H1 (cell line): ENCODE measurements at regions not wholly inside any gene's neighbourhood (a gene's known extent, or its start where the extent isn't known, plus 50 kb on each side); places are given as distances from the start of the nearest gene placed in this dataset.

ENCODE experiments used
- CTCF ChIA-PET: fragments of 300-600 bp; sonication (Branson Sonifier 250); formaldehyde crosslinking; loops from one replicate; lab custom pipeline; 2021; ENCODE audit not compliant: partially characterized antibody; lab: Charles Lee
- POLR2A ChIA-PET: fragments of 300-600 bp; sonication (Branson Sonifier 250); formaldehyde crosslinking; loops from one replicate; lab custom pipeline; 2021; ENCODE audit warnings: inconsistent platforms; ENCODE audit not compliant: partially characterized antibody; lab: Charles Lee
- DNase-seq, 2 experiments: peaks; one replicate each; pipeline versions ENCODE4 v3.0.0 to v3.0.0-alpha.2; 2010 to 2022; ENCODE audit warnings: low spot score in 2 of 2, low read depth in 1 of 2, mixed read lengths in 1 of 2
- FAIRE-seq: peaks from 2 replicates; lab custom pipeline; 2011; peaks lifted over from hg19 to GRCh38; lab: Jason Lieb, UNC
- H2AFZ ChIP-seq: 2 replicates; pipeline ENCODE4 v1.8.1; 2012; ENCODE audit warnings: low read length, inconsistent platforms
- H2AK5ac ChIP-seq: 2 replicates; pipeline ENCODE4 v1.6.1; 2013; ENCODE audit warnings: low read depth, low read length
- H2BK120ac ChIP-seq: replicated peaks from 2 replicates; pipeline ENCODE3; 2013; ENCODE audit warnings: low read depth, low read length, inconsistent platforms
- H2BK12ac ChIP-seq: 2 replicates; pipeline ENCODE4 v1.6.1; 2013; ENCODE audit warnings: low read depth, low read length
- H2BK15ac ChIP-seq: 2 replicates; pipeline ENCODE4 v1.6.1; 2013; ENCODE audit warnings: low read length
- H2BK20ac ChIP-seq: 2 replicates; pipeline ENCODE4 v1.6.1; 2013; ENCODE audit warnings: low read length
- H2BK5ac ChIP-seq: 2 replicates; pipeline ENCODE4 v1.6.1; 2013; ENCODE audit warnings: low read depth, low read length
- H3K14ac ChIP-seq: 2 replicates; pipeline ENCODE4 v1.6.1; 2013; ENCODE audit warnings: inconsistent platforms; ENCODE audit not compliant: insufficient read length
- H3K18ac ChIP-seq: 2 replicates; pipeline ENCODE4 v1.6.1; 2013; ENCODE audit warnings: low read length; ENCODE audit errors: extremely low read depth
- H3K23ac ChIP-seq: 2 replicates; pipeline ENCODE4 v1.6.1; 2013; ENCODE audit warnings: inconsistent platforms; ENCODE audit not compliant: insufficient read length
- H3K23me2 ChIP-seq: 2 replicates; pipeline ENCODE4 v1.6.1; 2013; ENCODE audit warnings: low read depth, low read length
- H3K27ac ChIP-seq: 2 replicates; pipeline ENCODE4 v1.6.1; 2011; ENCODE audit warnings: low read depth, low read length, inconsistent platforms
- H3K27me3 ChIP-seq, 4 experiments: replicated peaks in 1 of 4; 1 replicate in 1 of 4; 2 replicates in 3 of 4; pipeline versions ENCODE4 v1.6.1 to v1.8.1; 2011 to 2013; ENCODE audit warnings: low read length in 3 of 4, mild to moderate bottlenecking in 3 of 4, inconsistent platforms in 2 of 4, mixed read lengths in 2 of 4, moderate library complexity in 1 of 4; ENCODE audit not compliant: control insufficient read depth in 3 of 4, insufficient read depth in 3 of 4; ENCODE audit errors: extremely low read depth in 1 of 4
- H3K36me3 ChIP-seq, 4 experiments: 2 replicates each; pipeline versions ENCODE4 v1.6.1 to v1.8.1; 2011 to 2013; ENCODE audit warnings: mild to moderate bottlenecking in 4 of 4, low read length in 3 of 4, moderate library complexity in 2 of 4, control low read depth in 1 of 4, inconsistent platforms in 1 of 4; ENCODE audit not compliant: insufficient read depth in 4 of 4, control insufficient read depth in 2 of 4
- H3K4ac ChIP-seq: replicated peaks from 2 replicates; pipeline ENCODE3; 2013; ENCODE audit warnings: low read length, low read depth, mixed read lengths, inconsistent platforms; ENCODE audit not compliant: insufficient read length
- H3K4me1 ChIP-seq, 4 experiments: replicated peaks in 1 of 4; 1 replicate in 1 of 4; 2 replicates in 3 of 4; pipeline versions ENCODE4 v1.6.1 to v1.8.1; 2011 to 2013; ENCODE audit warnings: low read length in 3 of 4, inconsistent platforms in 2 of 4, mixed read lengths in 1 of 4; ENCODE audit not compliant: insufficient read depth in 4 of 4, control insufficient read depth in 3 of 4
- H3K4me2 ChIP-seq, 2 experiments: 2 replicates each; pipeline versions ENCODE4 v1.6.1 to v1.8.1; 2011 to 2013; ENCODE audit warnings: low read depth in 2 of 2, low read length in 2 of 2, control low read depth in 1 of 2, inconsistent platforms in 1 of 2, mild to moderate bottlenecking in 1 of 2; ENCODE audit not compliant: insufficient read depth in 1 of 2
- H3K4me3 ChIP-seq, 4 experiments: fragments of 200-600, 300-600 bp in 1 of 4; sonication (generic), shearing (Covaris generic), sonication (Bioruptor Twin) in 1 of 4; 2 replicates each; pipeline versions ENCODE4 v1.5.1 to v1.8.1; 2011 to 2016; ENCODE audit warnings: low read length in 4 of 4, low read depth in 3 of 4, control low read depth in 2 of 4, inconsistent platforms in 2 of 4, mild to moderate bottlenecking in 2 of 4, mixed read lengths in 1 of 4, moderate library complexity in 1 of 4; ENCODE audit not compliant: insufficient read depth in 2 of 4; ENCODE audit errors: extremely low read depth in 1 of 4
- H3K56ac ChIP-seq: replicated peaks from 2 replicates; pipeline ENCODE3; 2013; ENCODE audit warnings: low read depth, mild to moderate bottlenecking, mixed read lengths, low read length, inconsistent platforms; ENCODE audit not compliant: insufficient read length
- H3K79me1 ChIP-seq: 2 replicates; pipeline ENCODE4 v1.6.1; 2013; ENCODE audit warnings: low read depth, low read length, control low read depth
- H3K79me2 ChIP-seq, 2 experiments: 2 replicates each; pipeline versions ENCODE4 v1.6.1 to v1.8.1; 2012 to 2013; ENCODE audit warnings: low read length in 2 of 2, mild to moderate bottlenecking in 2 of 2, inconsistent platforms in 1 of 2; ENCODE audit not compliant: insufficient read depth in 2 of 2, control insufficient read depth in 1 of 2
- H3K9ac ChIP-seq, 4 experiments: replicated peaks in 1 of 4; 1 replicate in 1 of 4; 2 replicates in 3 of 4; pipeline versions ENCODE4 v1.6.1 to v1.8.1; 2011 to 2013; ENCODE audit warnings: low read depth in 3 of 4, low read length in 3 of 4, control low read depth in 2 of 4, mild to moderate bottlenecking in 2 of 4, moderate library complexity in 2 of 4, inconsistent platforms in 1 of 4; ENCODE audit errors: extremely low read depth in 1 of 4
- H3K9me3 ChIP-seq, 2 experiments: 2 replicates each; pipeline versions ENCODE4 v1.6.1 to v1.8.1; 2012 to 2013; ENCODE audit warnings: mild to moderate bottlenecking in 2 of 2, moderate library complexity in 2 of 2, control low read depth in 1 of 2, inconsistent platforms in 1 of 2, low read depth in 1 of 2, low read length in 1 of 2, mixed read lengths in 1 of 2; ENCODE audit not compliant: insufficient read depth in 2 of 2
- H4K20me1 ChIP-seq, 2 experiments: replicated peaks in 1 of 2; 2 replicates each; pipeline versions ENCODE3 to v1.8.1; 2011 to 2013; ENCODE audit warnings: inconsistent platforms in 2 of 2, low read length in 2 of 2, mild to moderate bottlenecking in 1 of 2; ENCODE audit not compliant: insufficient read depth in 2 of 2, control insufficient read depth in 1 of 2
- H4K5ac ChIP-seq: 2 replicates; pipeline ENCODE4 v1.6.1; 2013; ENCODE audit warnings: low read length, low read depth, mixed read lengths, inconsistent platforms; ENCODE audit not compliant: insufficient read length
- H4K8ac ChIP-seq: 2 replicates; pipeline ENCODE4 v1.8.0; 2013; ENCODE audit warnings: mild to moderate bottlenecking, moderate library complexity, low read length, inconsistent platforms; ENCODE audit not compliant: insufficient read depth; ENCODE audit errors: extremely low read depth
- H4K91ac ChIP-seq: replicated peaks from 2 replicates; pipeline ENCODE3; 2013; ENCODE audit warnings: low read length, mixed read lengths, inconsistent platforms; ENCODE audit not compliant: insufficient read length
- NANOG ChIP-seq: IDR thresholded peaks from 2 replicates; pipeline ENCODE4 v1.6.1; 2011; ENCODE audit warnings: low read length, low read depth, mild to moderate bottlenecking, inconsistent platforms; ENCODE audit not compliant: insufficient read depth, poor library complexity, severe bottlenecking

GRCh38 chr3:154992655-154993054, 87.5 kb upstream of the MME start:
- Histone ChIP-seq H4K8ac (no peak overlapping the region), H3K4ac (no peak overlapping the region), H3K4me3 (no peak overlapping the region), H2BK15ac (no peak overlapping the region), H4K5ac (no peak overlapping the region), H2BK5ac (no peak overlapping the region), H2BK20ac (no peak overlapping the region), H3K56ac (no peak overlapping the region), H2BK120ac (no peak overlapping the region), H2AFZ (no peak overlapping the region), H3K18ac (no peak overlapping the region), H3K36me3 (no peaks in the 10 kb centered on the region), H3K79me2 (no peaks in the 10 kb centered on the region), H3K27me3 (no peaks in the 10 kb centered on the region), H3K4me2 (no peak overlapping the region), H3K79me1 (no peaks in the 10 kb centered on the region), H2AK5ac (no peak overlapping the region), H3K14ac (no peak overlapping the region), H3K23ac (no peak overlapping the region), H2BK12ac (no peak overlapping the region), H3K9ac (no peak overlapping the region), H4K20me1 (no peaks in the 10 kb centered on the region), H3K27ac (no peak overlapping the region), H3K23me2 (no peaks in the 10 kb centered on the region), H4K91ac (no peak overlapping the region), H3K4me1 (no peaks in the 10 kb centered on the region), H3K9me3 (no peaks in the 10 kb centered on the region)
- no peak for TF ChIP-seq NANOG
- FAIRE-seq (no peak), DNase-seq (no peak)
- ChIA-PET POLR2A (no interaction called here), CTCF (no interaction called here)
